ENCODE measurements at regions not wholly inside any gene's neighbourhood (a gene's known extent, or its start where the extent isn't known, plus 50 kb on each side); places are given as distances from the start of the nearest gene placed in this dataset.
"Not testable (repeated sequence)": the region's sequence is repeated elsewhere in the genome, so short reads cannot be mapped to it uniquely, and the experiment has no call there.

GRCh38 chr4:3949916-3950315 lies 183.7 kb downstream of the ADRA2C start:
- peak in 2 of 3 donors; percentile 20 to 24 for DNase-seq (ENCODE audit: low read depth in 2 of 3, low spot score in 2 of 3)

GRCh38 chr4:3952443-3953139 lies 186.4 kb downstream of the ADRA2C start:
- DNase-seq (ENCODE audit: low read depth in 2 of 3, low spot score in 2 of 3) = not testable (repeated sequence)

GRCh38 chr4:3953140-3953489 lies 186.9 kb downstream of the ADRA2C start:
- DNase-seq (ENCODE audit: low read depth in 2 of 3, low spot score in 2 of 3) = not testable (repeated sequence)

- DNase-seq (ENCODE audit: low read depth in 2 of 3, low spot score in 2 of 3) = peak in 2 of 3 donors; percentile 73 to 80
Observed at GRCh38 chr4:3954540-3955320, 188.5 kb downstream of the ADRA2C start.

GRCh38 chr4:3955321-3956164 lies 189.4 kb downstream of the ADRA2C start:
- DNase-seq (ENCODE audit: low read depth in 2 of 3, low spot score in 2 of 3) = peak; percentile 91 to 99 (median 99)

- not testable (repeated sequence) for DNase-seq (ENCODE audit: low read depth in 2 of 3, low spot score in 2 of 3)
Observed at GRCh38 chr4:3956165-3956867, 190.1 kb downstream of the ADRA2C start.

- DNase-seq (ENCODE audit: low read depth in 2 of 3, low spot score in 2 of 3) = not testable (repeated sequence)
Observed at GRCh38 chr4:3961091-3961672, 195.0 kb downstream of the ADRA2C start.

GRCh38 chr4:3964572-3965278 lies 198.5 kb downstream of the ADRA2C start:
- DNase-seq (ENCODE audit: low read depth in 2 of 3, low spot score in 2 of 3) = not testable (repeated sequence)

GRCh38 chr4:3967204-3967603 lies 201.0 kb downstream of the ADRA2C start:
- not testable (repeated sequence) for DNase-seq (ENCODE audit: low read depth in 2 of 3, low spot score in 2 of 3)

GRCh38 chr4:3972626-3973025 lies 206.4 kb downstream of the ADRA2C start:
- DNase-seq (ENCODE audit: low read depth in 2 of 3, low spot score in 2 of 3) = not testable (repeated sequence)

GRCh38 chr4:3973581-3974200 lies 207.5 kb downstream of the ADRA2C start:
- DNase-seq (ENCODE audit: low read depth in 2 of 3, low spot score in 2 of 3) = not testable (repeated sequence)

- DNase-seq (ENCODE audit: low read depth in 2 of 3, low spot score in 2 of 3) = not testable (repeated sequence)
Observed at GRCh38 chr4:3983518-3984125, 217.4 kb downstream of the ADRA2C start.

- DNase-seq (ENCODE audit: low read depth in 2 of 3, low spot score in 2 of 3) = not testable (repeated sequence)
Observed at GRCh38 chr4:3984796-3985195, 218.6 kb downstream of the ADRA2C start.

- DNase-seq (ENCODE audit: low read depth in 2 of 3, low spot score in 2 of 3) = not testable (repeated sequence)
Observed at GRCh38 chr4:3986412-3986811, 220.2 kb downstream of the ADRA2C start.

- not testable (repeated sequence) for DNase-seq (ENCODE audit: low read depth in 2 of 3, low spot score in 2 of 3)
Observed at GRCh38 chr4:3997386-3997785, 229.3 kb downstream of the OTOP1 start.

GRCh38 chr4:4004036-4004435 lies 222.7 kb downstream of the OTOP1 start:
- DNase-seq (ENCODE audit: low read depth in 2 of 3, low spot score in 2 of 3) = not testable (repeated sequence)

- DNase-seq (ENCODE audit: low read depth in 2 of 3, low spot score in 2 of 3) = not testable (repeated sequence)
Observed at GRCh38 chr4:4004702-4005101, 222.0 kb downstream of the OTOP1 start.

- not testable (repeated sequence) for DNase-seq (ENCODE audit: low read depth in 2 of 3, low spot score in 2 of 3)
Observed at GRCh38 chr4:4006356-4006755, 220.4 kb downstream of the OTOP1 start.

All from hematopoietic multipotent progenitor cell (in vitro differentiated cells).